Activated naive CD4-positive, alpha-beta T cell treated with anti-CD3 and anti-CD28 coated beads, Interleukin-2, amount 50 U/mL, for 72 hours (primary cell): ENCODE measurements at regions not wholly inside any gene's neighbourhood (a gene's known extent, or its start where the extent isn't known, plus 50 kb on each side); places are given as distances from the start of the nearest gene placed in this dataset.

Experiments used
- ATAC-seq, 2 donors: fragments of 150-1000 bp; cut with Tn5 transposase; 2 replicates each; pipeline ENCODE4 v1.10.0; 2021; ENCODE audit warnings: mild to moderate bottlenecking in 2 of 2, moderate library complexity in 2 of 2
- DNase-seq, 2 donors: peaks; one replicate each; pipeline ENCODE4 v3.0.0; 2021 to 2022; ENCODE audit warnings: low spot score in 2 of 2
- H3K27ac Mint-ChIP-seq, 2 donors: one replicate each; pipeline ENCODE4 v1.8.0; 2022; ENCODE audit warnings: mild to moderate bottlenecking in 2 of 2, mixed read lengths in 2 of 2
- H3K36me3 Mint-ChIP-seq, 2 donors: one replicate each; pipeline ENCODE4 v1.8.0; 2022; ENCODE audit warnings: mixed read lengths in 2 of 2
- H3K9me3 Mint-ChIP-seq, 2 donors: one replicate each; pipeline ENCODE4 v1.8.0; 2022; ENCODE audit warnings: mixed read lengths in 2 of 2

- ATAC-seq (no peak), DNase-seq (no peak)
- Mint-ChIP-seq H3K27ac (no peak overlapping the region), H3K9me3 (peaks cover 4 to 5% of the 10 kb centered on the region in 2 donors), H3K36me3 (no peaks in the 10 kb centered on the region)
Observed at GRCh38 chr19:30314805-30315155, 57.4 kb upstream of the ZNF536 start.

GRCh38 chr19:30315159-30315558, 57.0 kb upstream of the ZNF536 start:
- ATAC-seq (no peak), DNase-seq (no peak)
- Mint-ChIP-seq H3K9me3 (peaks cover 4 to 5% of the 10 kb centered on the region in 2 donors), H3K27ac (no peak overlapping the region), H3K36me3 (no peaks in the 10 kb centered on the region)

- H3K36me3 Mint-ChIP-seq, result no peaks in the 10 kb centered on the region
- H3K27ac Mint-ChIP-seq, result no peak overlapping the region
- DNase-seq (no peak), ATAC-seq (no peak)
- peaks cover 4 to 5% of the 10 kb centered on the region in 2 donors for H3K9me3 Mint-ChIP-seq
Observed at GRCh38 chr19:30316000-30316491, 56.1 kb upstream of the ZNF536 start.

- no peaks in the 10 kb centered on the region for H3K36me3 Mint-ChIP-seq
- H3K9me3 Mint-ChIP-seq, result peaks cover 4 to 5% of the 10 kb centered on the region in 2 donors
- ATAC-seq (no peak), DNase-seq (no peak)
- no peak overlapping the region for H3K27ac Mint-ChIP-seq
Observed at GRCh38 chr19:30316560-30317106, 55.6 kb upstream of the ZNF536 start.

- no peak overlapping the region for H3K27ac Mint-ChIP-seq
- H3K9me3 Mint-ChIP-seq, result peaks cover 4 to 5% of the 10 kb centered on the region in 2 donors
- H3K36me3 Mint-ChIP-seq, result no peaks in the 10 kb centered on the region
- DNase-seq (no peak), ATAC-seq (no peak)
Observed at GRCh38 chr19:30317403-30317802, 54.8 kb upstream of the ZNF536 start.

DNA sequence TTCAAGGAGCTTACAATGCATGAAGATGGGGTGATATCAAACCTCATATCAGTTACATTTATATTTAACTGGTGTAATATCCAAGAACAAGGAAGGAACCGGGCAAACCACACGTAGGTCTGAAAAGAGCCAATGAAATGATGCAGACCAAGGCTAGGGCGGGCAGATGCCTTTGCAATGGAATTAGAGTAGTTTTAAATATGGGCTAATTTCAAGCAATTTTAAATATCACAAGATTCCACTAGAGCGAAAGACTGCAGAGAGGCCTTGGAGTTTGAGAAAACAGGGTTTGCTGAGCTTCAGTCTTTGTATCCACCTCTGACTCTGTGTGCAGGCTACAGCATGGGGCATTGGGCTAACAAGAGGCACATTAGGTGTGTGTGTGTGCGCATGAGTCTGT, 53.9 kb upstream of the ZNF536 start:
- DNase-seq, result no peak
- no peaks in the 10 kb centered on the region for H3K36me3 Mint-ChIP-seq
- ATAC-seq, result no peak
- peaks cover 4 to 5% of the 10 kb centered on the region in 2 donors for H3K9me3 Mint-ChIP-seq
- no peak overlapping the region for H3K27ac Mint-ChIP-seq

DNA sequence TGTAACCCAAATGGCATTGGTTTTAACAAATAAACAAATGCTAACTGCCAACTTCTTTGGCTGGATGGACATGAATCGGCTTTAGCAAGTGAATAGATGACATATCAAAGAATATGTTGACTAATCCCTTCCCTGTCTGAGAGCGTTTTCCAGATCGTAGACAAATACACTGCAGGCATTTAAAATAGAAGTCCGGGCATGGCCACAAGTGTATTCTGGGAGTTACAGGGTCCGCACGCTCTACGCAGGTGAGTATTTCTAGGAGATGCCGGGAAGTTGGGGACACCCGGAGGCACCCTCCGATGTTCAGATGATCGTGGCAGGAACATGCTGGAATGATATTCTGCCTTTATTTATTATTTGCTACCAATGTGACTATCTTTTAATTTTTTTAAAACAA, 53.2 kb upstream of the ZNF536 start:
- no peak for ATAC-seq
- DNase-seq, result no peak
- Mint-ChIP-seq H3K9me3 (peaks cover 7 to 8% of the 10 kb centered on the region in 2 donors), H3K36me3 (no peaks in the 10 kb centered on the region), H3K27ac (no peak overlapping the region)

- Mint-ChIP-seq H3K27ac (no peak overlapping the region), H3K36me3 (no peaks in the 10 kb centered on the region), H3K9me3 (peaks cover 10 to 11% of the 10 kb centered on the region in 2 donors)
- no peak for ATAC-seq
- DNase-seq, result no peak
Observed at GRCh38 chr19:30319411-30319810, 52.8 kb upstream of the ZNF536 start.

DNA sequence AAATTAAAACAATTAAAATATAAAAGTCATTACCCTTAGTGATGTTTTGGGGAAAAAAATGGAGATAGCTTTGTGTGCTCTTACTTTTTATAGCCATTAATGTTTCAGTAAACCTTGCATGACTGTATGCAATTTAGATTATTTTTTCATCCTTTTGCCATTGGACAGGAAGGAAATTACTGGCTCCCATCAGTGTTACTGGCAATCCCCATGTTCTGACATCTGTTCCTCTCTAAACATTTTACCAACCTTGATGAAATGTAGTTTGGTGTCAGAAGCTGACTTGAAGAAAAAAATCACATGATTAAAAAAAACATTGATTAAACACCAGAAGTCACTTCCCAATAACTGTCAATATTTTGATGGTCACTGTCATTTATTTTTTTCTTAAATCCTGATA, 52.3 kb upstream of the ZNF536 start:
- no peak overlapping the region for H3K27ac Mint-ChIP-seq
- DNase-seq (no peak), ATAC-seq (no peak)
- no peaks in the 10 kb centered on the region for H3K36me3 Mint-ChIP-seq
- peaks cover 10% of the 10 kb centered on the region in 2 donors for H3K9me3 Mint-ChIP-seq

GRCh38 chr19:30320466-30320865, 51.7 kb upstream of the ZNF536 start:
- no peak overlapping the region for H3K27ac Mint-ChIP-seq
- ATAC-seq (no peak), DNase-seq (no peak)
- H3K9me3 Mint-ChIP-seq, result peaks cover 5 to 7% of the 10 kb centered on the region in 2 donors
- H3K36me3 Mint-ChIP-seq, result no peaks in the 10 kb centered on the region

DNA sequence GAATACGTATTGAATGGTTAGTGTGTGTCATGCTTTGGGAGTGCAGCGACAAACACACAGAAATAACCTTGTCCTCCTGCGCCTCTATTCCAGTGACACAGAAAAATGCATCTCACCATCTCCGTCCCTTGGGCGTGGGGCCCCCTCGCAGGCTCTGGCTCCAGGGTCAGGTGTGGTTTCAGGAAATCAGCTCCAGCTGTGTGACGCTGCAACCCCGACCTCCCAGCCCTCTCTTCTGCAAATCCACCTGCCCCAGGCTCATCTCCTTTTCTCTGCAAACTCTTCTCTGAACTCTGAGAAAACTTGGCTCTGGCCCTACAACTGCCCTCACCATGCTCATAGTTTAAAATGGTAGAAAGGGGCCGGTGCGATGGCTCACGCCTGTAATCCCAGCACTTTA, 51.3 kb upstream of the ZNF536 start:
- Mint-ChIP-seq H3K36me3 (no peaks in the 10 kb centered on the region), H3K9me3 (peaks cover 5 to 7% of the 10 kb centered on the region in 2 donors), H3K27ac (no peak overlapping the region)
- ATAC-seq (no peak), DNase-seq (no peak)
